Keratinocyte (primary cell): ENCODE measurements at regions not wholly inside any gene's neighbourhood (a gene's known extent, or its start where the extent isn't known, plus 50 kb on each side); places are given as distances from the start of the nearest gene placed in this dataset.

Experiments
- DNase-seq: peaks from one replicate; pipeline ENCODE4 v3.0.0-alpha.2; 2011; ENCODE audit warnings: low read depth, missing footprints, low spot score
- FAIRE-seq: peaks from 2 replicates; lab custom pipeline; 2011; peaks lifted over from hg19 to GRCh38; lab: Jason Lieb, UNC
- H2AFZ ChIP-seq: 2 replicates; pipeline ENCODE4 v1.6.0; 2012; ENCODE audit warnings: low read length, control low read depth, inconsistent platforms; ENCODE audit not compliant: control insufficient read depth
- H3K27ac ChIP-seq: 2 replicates; pipeline ENCODE4 v1.5.1; 2011; ENCODE audit warnings: low read length; ENCODE audit not compliant: control insufficient read depth, insufficient read depth
- H3K27me3 ChIP-seq: 3 replicates; pipeline ENCODE4 v1.6.0; 2011; ENCODE audit warnings: low read length; ENCODE audit not compliant: control insufficient read depth, insufficient read depth; ENCODE audit errors: extremely low read depth
- H3K36me3 ChIP-seq, 2 experiments: 2 replicates in 1 of 2; 3 replicates in 1 of 2; pipeline ENCODE4 v1.5.1; 2011; ENCODE audit warnings: low read length in 2 of 2, mild to moderate bottlenecking in 1 of 2; ENCODE audit not compliant: control insufficient read depth in 2 of 2, insufficient read depth in 2 of 2; ENCODE audit errors: extremely low read depth in 1 of 2
- H3K4me1 ChIP-seq: 3 replicates; pipeline ENCODE4 v1.5.1; 2011; ENCODE audit warnings: low read length; ENCODE audit not compliant: control insufficient read depth, insufficient read depth; ENCODE audit errors: extremely low read depth
- H3K4me2 ChIP-seq: 3 replicates; pipeline ENCODE4 v1.6.0; 2011; ENCODE audit warnings: low read depth, low read length; ENCODE audit not compliant: control insufficient read depth, insufficient read depth; ENCODE audit errors: extremely low read depth
- H3K4me3 ChIP-seq, 3 experiments: fragments of 200-600 bp in 1 of 3; sonication (generic) in 1 of 3; 2 replicates in 2 of 3; 3 replicates in 1 of 3; pipeline ENCODE4 v1.5.1; 2011 to 2016; ENCODE audit warnings: low read length in 3 of 3, mild to moderate bottlenecking in 3 of 3, control low read depth in 2 of 3, inconsistent platforms in 1 of 3, low read depth in 1 of 3, mixed read lengths in 1 of 3, mixed run types in 1 of 3, moderate library complexity in 1 of 3; ENCODE audit not compliant: control insufficient read depth in 2 of 3, insufficient read depth in 2 of 3; ENCODE audit errors: extremely low read depth in 1 of 3
- H3K79me2 ChIP-seq: 2 replicates; pipeline ENCODE4 v1.6.0; 2012; ENCODE audit warnings: low read length; ENCODE audit not compliant: control insufficient read depth, insufficient read depth
- H3K9ac ChIP-seq: 3 replicates; pipeline ENCODE4 v1.6.0; 2011; ENCODE audit warnings: low read length; ENCODE audit not compliant: control insufficient read depth, insufficient read depth; ENCODE audit errors: extremely low read depth
- H3K9me1 ChIP-seq: 3 replicates; pipeline ENCODE4 v1.6.0; 2011; ENCODE audit warnings: low read length; ENCODE audit not compliant: control insufficient read depth, insufficient read depth; ENCODE audit errors: extremely low read depth
- H3K9me3 ChIP-seq: 2 replicates; pipeline ENCODE4 v1.5.1; 2012; ENCODE audit warnings: low read depth, low read length; ENCODE audit not compliant: control insufficient read depth
- H4K20me1 ChIP-seq: 3 replicates; pipeline ENCODE4 v1.6.0; 2011; ENCODE audit warnings: low read length; ENCODE audit not compliant: control insufficient read depth, insufficient read depth; ENCODE audit errors: extremely low read depth
- EZH2 ChIP-seq: IDR thresholded peaks from one replicate; pipeline ENCODE4 v1.6.1; 2012; ENCODE audit warnings: inconsistent platforms, mild to moderate bottlenecking, low read length, moderate library complexity
- dilution Hi-C: fragments of 300-500 bp; cut with MboI; formaldehyde crosslinking; loops from one replicate; pipeline ENCODE4 v1.7.0; 2020; ENCODE audit warnings: low sequenced_read_pairs; ENCODE audit not compliant: extremely low pct_ligation_motif_present
- TF ChIP-seq, protein P1 (sequence below), 3 experiments: IDR thresholded peaks in 1 of 3; conservative IDR thresholded peaks in 1 of 3; optimal IDR thresholded peaks in 1 of 3; 2 replicates in 2 of 3; 3 replicates in 1 of 3; pipeline versions ENCODE3 to v1.5.1; 2011; ENCODE audit warnings: low read length in 3 of 3, mild to moderate bottlenecking in 3 of 3, moderate library complexity in 2 of 3, control low read depth in 1 of 3, inconsistent platforms in 1 of 3; ENCODE audit not compliant: insufficient read depth in 2 of 3; ENCODE audit errors: extremely low read depth in 1 of 3

DNA sequence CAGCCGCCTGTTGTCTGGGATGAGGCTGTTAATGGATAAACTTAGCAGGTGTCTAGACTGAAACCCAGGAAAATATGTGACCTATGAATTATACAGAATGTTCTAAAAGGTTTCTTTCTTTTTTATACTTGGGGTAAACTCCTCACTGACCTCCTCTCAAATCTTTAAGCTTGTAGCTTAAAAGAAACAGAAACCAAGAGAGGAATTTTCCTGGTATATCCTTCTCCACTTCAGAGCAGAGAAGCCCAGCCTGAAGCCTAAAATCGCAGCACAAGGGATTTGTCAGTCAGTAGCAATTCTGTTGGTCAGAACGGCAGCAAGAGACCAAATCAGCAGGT lies 99.4 kb upstream of the RIPOR2 start:
- H3K4me2 ChIP-seq, result no peak overlapping the region
- no peaks in the 10 kb centered on the region for H3K27me3 ChIP-seq
- no peak overlapping the region for H3K27ac ChIP-seq
- TF ChIP-seq, protein P1, sequence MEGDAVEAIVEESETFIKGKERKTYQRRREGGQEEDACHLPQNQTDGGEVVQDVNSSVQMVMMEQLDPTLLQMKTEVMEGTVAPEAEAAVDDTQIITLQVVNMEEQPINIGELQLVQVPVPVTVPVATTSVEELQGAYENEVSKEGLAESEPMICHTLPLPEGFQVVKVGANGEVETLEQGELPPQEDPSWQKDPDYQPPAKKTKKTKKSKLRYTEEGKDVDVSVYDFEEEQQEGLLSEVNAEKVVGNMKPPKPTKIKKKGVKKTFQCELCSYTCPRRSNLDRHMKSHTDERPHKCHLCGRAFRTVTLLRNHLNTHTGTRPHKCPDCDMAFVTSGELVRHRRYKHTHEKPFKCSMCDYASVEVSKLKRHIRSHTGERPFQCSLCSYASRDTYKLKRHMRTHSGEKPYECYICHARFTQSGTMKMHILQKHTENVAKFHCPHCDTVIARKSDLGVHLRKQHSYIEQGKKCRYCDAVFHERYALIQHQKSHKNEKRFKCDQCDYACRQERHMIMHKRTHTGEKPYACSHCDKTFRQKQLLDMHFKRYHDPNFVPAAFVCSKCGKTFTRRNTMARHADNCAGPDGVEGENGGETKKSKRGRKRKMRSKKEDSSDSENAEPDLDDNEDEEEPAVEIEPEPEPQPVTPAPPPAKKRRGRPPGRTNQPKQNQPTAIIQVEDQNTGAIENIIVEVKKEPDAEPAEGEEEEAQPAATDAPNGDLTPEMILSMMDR (optimal IDR thresholded peaks at IDR 0.05 in 1 of 3, IDR thresholded peaks at IDR 0.05 in 1 of 3, conservative IDR thresholded peaks at IDR 0.05 in 1 of 3; ENCODE audit: extremely low read depth in 1 of 3, insufficient read depth in 2 of 3, low read length in 3 of 3), result no peak
- TF ChIP-seq EZH2, result no peak
- no peak for FAIRE-seq
- no peaks in the 10 kb centered on the region for H3K79me2 ChIP-seq
- no peaks in the 10 kb centered on the region for H3K9me1 ChIP-seq
- no peak overlapping the region for H3K4me3 ChIP-seq
- dilution Hi-C loops, result no loop called here
- no peaks in the 10 kb centered on the region for H3K36me3 ChIP-seq
- H3K4me1 ChIP-seq, result no peaks in the 10 kb centered on the region
- DNase-seq, result no peak
- no peaks in the 10 kb centered on the region for H4K20me1 ChIP-seq
- H3K9ac ChIP-seq, result no peak overlapping the region
- H2AFZ ChIP-seq, result no peak overlapping the region
- no peaks in the 10 kb centered on the region for H3K9me3 ChIP-seq

DNA sequence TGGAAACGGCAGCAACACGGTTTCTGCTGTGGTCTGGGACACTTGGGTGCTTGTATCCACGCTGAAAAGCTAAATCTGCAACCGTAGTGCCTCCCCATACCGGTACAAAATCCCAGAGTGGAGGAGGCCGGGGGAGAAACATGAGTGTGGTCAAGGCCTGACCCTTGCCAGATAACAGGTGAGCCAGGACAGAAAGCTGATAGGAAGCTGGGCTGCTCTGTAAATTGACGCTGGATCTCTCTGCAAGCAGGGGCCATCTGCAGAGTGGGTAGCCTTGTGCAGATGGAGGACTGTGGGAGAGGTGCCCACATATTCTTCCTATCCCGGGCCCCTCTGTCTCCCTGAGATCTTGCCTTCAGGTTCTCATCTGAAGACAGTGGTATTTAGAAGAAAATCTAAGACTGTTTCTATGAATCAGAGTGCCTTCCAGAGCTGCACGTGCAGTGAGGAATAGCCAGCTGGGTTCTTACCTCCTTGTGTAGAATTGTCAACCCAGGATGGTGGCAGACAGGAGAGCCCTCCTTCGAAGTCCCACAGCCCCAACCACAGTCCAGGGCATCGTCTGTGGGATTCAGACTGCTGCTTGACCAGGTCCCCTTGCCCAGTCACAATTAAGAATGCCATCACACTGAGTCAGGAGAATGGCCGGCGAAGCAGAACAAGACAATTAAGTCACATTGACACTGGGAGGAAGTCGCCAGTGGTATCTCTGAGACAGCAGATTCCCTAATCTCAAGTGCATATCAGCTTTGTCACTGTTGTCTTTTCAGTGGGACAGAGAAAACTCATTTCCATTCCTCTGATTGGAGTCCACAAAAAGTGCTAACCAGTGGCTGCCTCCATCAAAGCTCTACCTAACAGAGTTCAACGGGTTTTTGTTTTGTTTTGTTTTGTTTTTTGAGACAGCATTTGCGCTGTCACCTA lies 100.0 kb upstream of the RIPOR2 start:
- TF ChIP-seq, protein P1 (optimal IDR thresholded peaks at IDR 0.05 in 1 of 3, IDR thresholded peaks at IDR 0.05 in 1 of 3, conservative IDR thresholded peaks at IDR 0.05 in 1 of 3; ENCODE audit: extremely low read depth in 1 of 3, insufficient read depth in 2 of 3, low read length in 3 of 3), result no peak
- no peak for TF ChIP-seq EZH2
- Histone ChIP-seq H3K4me2 (no peak overlapping the region), H3K4me1 (no peaks in the 10 kb centered on the region), H3K9me3 (no peaks in the 10 kb centered on the region), H2AFZ (no peak overlapping the region), H3K27me3 (no peaks in the 10 kb centered on the region), H3K9me1 (no peaks in the 10 kb centered on the region), H3K36me3 (no peaks in the 10 kb centered on the region), H3K9ac (no peak overlapping the region), H3K4me3 (no peak overlapping the region), H3K79me2 (no peaks in the 10 kb centered on the region), H3K27ac (no peak overlapping the region), H4K20me1 (no peaks in the 10 kb centered on the region)
- no peak for DNase-seq
- dilution Hi-C loops, result no loop called here
- no peak for FAIRE-seq
